ENCODE measurements at regions not wholly inside any gene's neighbourhood (a gene's known extent, or its start where the extent isn't known, plus 50 kb on each side); places are given as distances from the start of the nearest gene placed in this dataset.

DNA sequence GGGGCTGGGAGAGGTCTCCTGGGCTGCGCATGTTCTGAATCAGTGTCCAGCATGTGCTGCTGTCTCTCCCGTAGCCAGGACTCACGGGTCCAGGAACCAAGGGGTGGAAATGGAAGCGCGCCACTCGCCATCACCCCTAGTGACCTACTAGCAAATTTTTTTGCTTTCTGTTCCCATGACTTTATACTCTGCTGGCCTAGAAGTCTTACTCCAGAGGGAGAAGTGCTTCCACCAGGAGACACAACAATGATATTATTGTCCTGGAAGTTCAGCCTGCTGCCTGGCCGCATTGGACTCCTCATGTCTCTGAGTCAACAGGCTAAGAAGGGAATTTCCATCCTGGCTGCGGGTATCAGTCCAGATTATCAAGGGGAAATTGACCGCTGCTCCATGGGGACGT is 729.7 kb downstream of the BRD1 start:
- Histone ChIP-seq H3K9me3 (ENCODE audit: control insufficient read depth, insufficient read depth, low read length) (peaks cover 51% of the 10 kb centered on the region), H3K9ac (ENCODE audit: low read depth, low read length) (no peak overlapping the region), H3K14ac (replicated peaks; ENCODE audit: low read depth, low read length) (no peak overlapping the region), H3K18ac (ENCODE audit: low read depth, low read length) (no peak overlapping the region), H3K27ac (ENCODE audit: insufficient read depth, low read length) (no peak overlapping the region), H4K91ac (ENCODE audit: insufficient read depth, low read depth, low read length) (no peak overlapping the region), H3K9me1 (ENCODE audit: insufficient read depth, low read length) (no peaks in the 10 kb centered on the region), H3K56ac (ENCODE audit: extremely low read depth, insufficient read depth, low read length) (no peak overlapping the region), H3K27me3 (ENCODE audit: control insufficient read depth, insufficient read depth, low read length) (no peaks in the 10 kb centered on the region), H3K4me3 (ENCODE audit: insufficient read depth, low read depth, low read length) (no peak overlapping the region), H3K36me3 (ENCODE audit: control insufficient read depth, insufficient read depth, low read length) (no peaks in the 10 kb centered on the region), H3K4me2 (ENCODE audit: low read depth, low read length) (no peak overlapping the region), H2BK5ac (ENCODE audit: low read depth, low read length, poor library complexity, severe bottlenecking) (no peak overlapping the region), H2BK15ac (ENCODE audit: low read depth, low read length) (no peak overlapping the region), H3K79me1 (ENCODE audit: low read depth in 1 of 2, low read length in 2 of 2) (no peaks in the 10 kb centered on the region), H2AK9ac (replicated peaks; ENCODE audit: low read depth, low read length, poor library complexity) (no peak overlapping the region), H2AFZ (replicated peaks; ENCODE audit: low read length, poor library complexity) (no peak overlapping the region), H3K4ac (ENCODE audit: low read depth, low read length) (no peak overlapping the region), H2BK120ac (ENCODE audit: low read depth, low read length) (no peak overlapping the region), H3K23ac (ENCODE audit: low read depth, low read length) (no peak overlapping the region), H4K8ac (ENCODE audit: low read depth in 2 of 2, low read length in 2 of 2) (no peak overlapping the region), H2BK20ac (ENCODE audit: low read depth, low read length) (no peak overlapping the region), H3K4me1 (ENCODE audit: control insufficient read depth, insufficient read depth, low read length) (no peaks in the 10 kb centered on the region), H4K20me1 (ENCODE audit: insufficient read depth, low read length) (no peaks in the 10 kb centered on the region), H2AK5ac (ENCODE audit: low read depth, low read length) (no peak overlapping the region), H4K5ac (ENCODE audit: low read depth, low read length) (no peak overlapping the region)
- DNase-seq = no peak
- TF ChIP-seq, protein P1, sequence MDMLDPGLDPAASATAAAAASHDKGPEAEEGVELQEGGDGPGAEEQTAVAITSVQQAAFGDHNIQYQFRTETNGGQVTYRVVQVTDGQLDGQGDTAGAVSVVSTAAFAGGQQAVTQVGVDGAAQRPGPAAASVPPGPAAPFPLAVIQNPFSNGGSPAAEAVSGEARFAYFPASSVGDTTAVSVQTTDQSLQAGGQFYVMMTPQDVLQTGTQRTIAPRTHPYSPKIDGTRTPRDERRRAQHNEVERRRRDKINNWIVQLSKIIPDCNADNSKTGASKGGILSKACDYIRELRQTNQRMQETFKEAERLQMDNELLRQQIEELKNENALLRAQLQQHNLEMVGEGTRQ (IDR thresholded peaks at IDR 0.05; ENCODE audit: low read depth, low read length) = no peak
- no peak for TF ChIP-seq RAD21 (IDR thresholded peaks at IDR 0.05; ENCODE audit: low read length)
- TF ChIP-seq MAZ (IDR thresholded peaks at IDR 0.05; ENCODE audit: borderline replicate concordance, low read depth, low read length) = no peak
- TF ChIP-seq FOS (IDR thresholded peaks at IDR 0.05; ENCODE audit: low read depth, low read length) = no peak
- no peak for TF ChIP-seq NFE2L2 (IDR thresholded peaks at IDR 0.05; ENCODE audit: low read depth, low read length)
- no peak for TF ChIP-seq BHLHE40 (IDR thresholded peaks at IDR 0.05; ENCODE audit: low read depth, low read length)
- TF ChIP-seq SMC3 (IDR thresholded peaks at IDR 0.05; ENCODE audit: low read depth, low read length) = no peak
- no peak for TF ChIP-seq MAFK (IDR thresholded peaks at IDR 0.05; ENCODE audit: low read depth, low read length)
- no peak for TF ChIP-seq CHD1 (IDR thresholded peaks at IDR 0.05; ENCODE audit: low read depth, low read length)
- no peak for TF ChIP-seq RFX5 (IDR thresholded peaks at IDR 0.05; ENCODE audit: low read depth, low read length)
- TF ChIP-seq, protein P2, sequence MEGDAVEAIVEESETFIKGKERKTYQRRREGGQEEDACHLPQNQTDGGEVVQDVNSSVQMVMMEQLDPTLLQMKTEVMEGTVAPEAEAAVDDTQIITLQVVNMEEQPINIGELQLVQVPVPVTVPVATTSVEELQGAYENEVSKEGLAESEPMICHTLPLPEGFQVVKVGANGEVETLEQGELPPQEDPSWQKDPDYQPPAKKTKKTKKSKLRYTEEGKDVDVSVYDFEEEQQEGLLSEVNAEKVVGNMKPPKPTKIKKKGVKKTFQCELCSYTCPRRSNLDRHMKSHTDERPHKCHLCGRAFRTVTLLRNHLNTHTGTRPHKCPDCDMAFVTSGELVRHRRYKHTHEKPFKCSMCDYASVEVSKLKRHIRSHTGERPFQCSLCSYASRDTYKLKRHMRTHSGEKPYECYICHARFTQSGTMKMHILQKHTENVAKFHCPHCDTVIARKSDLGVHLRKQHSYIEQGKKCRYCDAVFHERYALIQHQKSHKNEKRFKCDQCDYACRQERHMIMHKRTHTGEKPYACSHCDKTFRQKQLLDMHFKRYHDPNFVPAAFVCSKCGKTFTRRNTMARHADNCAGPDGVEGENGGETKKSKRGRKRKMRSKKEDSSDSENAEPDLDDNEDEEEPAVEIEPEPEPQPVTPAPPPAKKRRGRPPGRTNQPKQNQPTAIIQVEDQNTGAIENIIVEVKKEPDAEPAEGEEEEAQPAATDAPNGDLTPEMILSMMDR (conservative IDR thresholded peaks at IDR 0.05; ENCODE audit: low read depth, low read length) = no peak
- TF ChIP-seq POLR2A (IDR thresholded peaks at IDR 0.05; ENCODE audit: low read depth, low read length) = no peak
- TF ChIP-seq CEBPB (IDR thresholded peaks at IDR 0.05; ENCODE audit: low read depth, low read length) = no peak
- TF ChIP-seq, protein P3, sequence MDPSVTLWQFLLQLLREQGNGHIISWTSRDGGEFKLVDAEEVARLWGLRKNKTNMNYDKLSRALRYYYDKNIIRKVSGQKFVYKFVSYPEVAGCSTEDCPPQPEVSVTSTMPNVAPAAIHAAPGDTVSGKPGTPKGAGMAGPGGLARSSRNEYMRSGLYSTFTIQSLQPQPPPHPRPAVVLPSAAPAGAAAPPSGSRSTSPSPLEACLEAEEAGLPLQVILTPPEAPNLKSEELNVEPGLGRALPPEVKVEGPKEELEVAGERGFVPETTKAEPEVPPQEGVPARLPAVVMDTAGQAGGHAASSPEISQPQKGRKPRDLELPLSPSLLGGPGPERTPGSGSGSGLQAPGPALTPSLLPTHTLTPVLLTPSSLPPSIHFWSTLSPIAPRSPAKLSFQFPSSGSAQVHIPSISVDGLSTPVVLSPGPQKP (IDR thresholded peaks at IDR 0.05; ENCODE audit: borderline replicate concordance, low read depth, low read length) = no peak
- no peak for TF ChIP-seq RCOR1 (IDR thresholded peaks at IDR 0.05; ENCODE audit: insufficient replicate concordance, low read length)
- POLR2A ChIA-PET (ENCODE audit: unreplicated experiment) = no interaction called here
- dilution Hi-C loops (cut with HindIII; ENCODE audit: low sequenced_read_pairs, unreplicated experiment) = no loop called here
- no CpG with 5 or more reads among the region's 10 CpGs for WGBS, 2 experiments (ENCODE audit: extremely low coverage in 2 of 2, insufficient read length in 1 of 2)
- intact Hi-C loops (cut with micrococcal nuclease) = no loop called here
- ATAC-seq (ENCODE audit: low read depth) = no peak
- CTCF ChIA-PET = no interaction called here
- BruUV-seq (replicated peaks) = no TSS peak
- in situ Hi-C loops (cut with MboI; ENCODE audit: low sequenced_read_pairs) = no loop called here

All from IMR-90 (cell line).